CD4-positive, alpha-beta memory T cell (primary cell): ENCODE measurements at regions not wholly inside any gene's neighbourhood (a gene's known extent, or its start where the extent isn't known, plus 50 kb on each side); places are given as distances from the start of the nearest gene placed in this dataset.

Source experiments
- CTCF ChIA-PET: fragments of 350-600 bp; sonication (Branson Sonifier 250); formaldehyde crosslinking; loops from one replicate; lab custom pipeline; 2021; ENCODE audit warnings: inconsistent platforms; ENCODE audit not compliant: partially characterized antibody; lab: Charles Lee
- POLR2A ChIA-PET: fragments of 350-600 bp; sonication (Branson Sonifier 250); formaldehyde crosslinking; loops from one replicate; lab custom pipeline; 2021; ENCODE audit not compliant: partially characterized antibody; lab: Charles Lee
- DNase-seq, 5 donors: peaks; one replicate each; pipeline versions ENCODE4 v3.0.0 to v3.0.0-alpha.2; 2020 to 2022; ENCODE audit warnings: mixed read lengths in 1 of 5
- H3K27ac ChIP-seq: one replicate; pipeline ENCODE4 v1.7.0; 2013; ENCODE audit warnings: low read depth, low read length
- H3K27me3 ChIP-seq: 2 replicates; pipeline ENCODE4 v1.7.0; 2013; ENCODE audit warnings: mild to moderate bottlenecking, low read length, moderate library complexity; ENCODE audit not compliant: insufficient read depth
- H3K36me3 ChIP-seq: 2 replicates; pipeline ENCODE4 v1.7.0; 2013; ENCODE audit warnings: mild to moderate bottlenecking, low read length, moderate library complexity; ENCODE audit not compliant: insufficient read depth
- H3K4me1 ChIP-seq: 2 replicates; pipeline ENCODE4 v1.7.0; 2013; ENCODE audit warnings: mild to moderate bottlenecking, low read length, moderate library complexity; ENCODE audit not compliant: insufficient read depth
- H3K4me3 ChIP-seq, 2 donors: one replicate each; pipeline ENCODE4 v1.7.0; 2013; ENCODE audit warnings: low read length in 2 of 2, mild to moderate bottlenecking in 1 of 2
- H3K9me3 ChIP-seq, 2 donors: one replicate each; pipeline ENCODE4 v1.7.0; 2013; ENCODE audit warnings: low read length in 2 of 2, control low read depth in 1 of 2; ENCODE audit not compliant: control insufficient read depth in 1 of 2
- H3K27ac Mint-ChIP-seq, 7 donors: one replicate each; pipeline ENCODE4 v1.8.0; 2020 to 2021; ENCODE audit warnings: mixed read lengths in 7 of 7, mild to moderate bottlenecking in 6 of 7, inconsistent platforms in 3 of 7, moderate library complexity in 3 of 7
- H3K27me3 Mint-ChIP-seq, 2 donors: one replicate each; pipeline ENCODE4 v1.8.0; 2020 to 2021; ENCODE audit warnings: mixed read lengths in 2 of 2
- H3K36me3 Mint-ChIP-seq, 2 donors: one replicate each; pipeline ENCODE4 v1.8.0; 2020 to 2021; ENCODE audit warnings: mixed read lengths in 2 of 2, inconsistent platforms in 1 of 2, mild to moderate bottlenecking in 1 of 2
- H3K4me1 Mint-ChIP-seq, 4 donors: one replicate each; pipeline ENCODE4 v1.8.0; 2020 to 2021; ENCODE audit warnings: mixed read lengths in 4 of 4, mild to moderate bottlenecking in 1 of 4
- H3K4me3 Mint-ChIP-seq, 8 donors: one replicate each; pipeline ENCODE4 v1.8.0; 2020 to 2021; ENCODE audit warnings: mixed read lengths in 8 of 8, mild to moderate bottlenecking in 7 of 8, moderate library complexity in 6 of 8, inconsistent platforms in 3 of 8
- H3K9me3 Mint-ChIP-seq, 8 donors: one replicate each; pipeline ENCODE4 v1.8.0; 2020 to 2021; ENCODE audit warnings: mixed read lengths in 8 of 8, mild to moderate bottlenecking in 5 of 8, inconsistent platforms in 3 of 8, moderate library complexity in 1 of 8
- intact Hi-C: fragments of 100-400 bp; cut with micrococcal nuclease; formaldehyde crosslinking; loops from one replicate; pipeline ENCODE4 v1.15.1; 2023

- ChIA-PET POLR2A (no interaction called here), CTCF (no interaction called here)
- Histone ChIP-seq H3K4me3 (no peak overlapping the region), H3K27me3 (no peaks in the 10 kb centered on the region), H3K9me3 (no peaks in the 10 kb centered on the region), H3K27ac (no peak overlapping the region), H3K4me1 (no peaks in the 10 kb centered on the region), H3K36me3 (no peaks in the 10 kb centered on the region)
- no peaks in the 10 kb centered on the region for H3K4me1 Mint-ChIP-seq
- no peak for DNase-seq
- H3K9me3 Mint-ChIP-seq: peaks cover 0 to 25% (median 6%) of the 10 kb centered on the region in 8 donors
- H3K4me3 Mint-ChIP-seq: no peak overlapping the region
- intact Hi-C loops: no loop called here
- no peaks in the 10 kb centered on the region for H3K36me3 Mint-ChIP-seq
- H3K27me3 Mint-ChIP-seq: no peaks in the 10 kb centered on the region
- H3K27ac Mint-ChIP-seq: no peak overlapping the region
Observed at GRCh38 chr7:145928937-145929336, 187.7 kb upstream of the CNTNAP2 start.

GRCh38 chr7:145919712-145920111 is 196.9 kb upstream of the CNTNAP2 start:
- Mint-ChIP-seq H3K4me3 (no peak overlapping the region), H3K27me3 (no peaks in the 10 kb centered on the region), H3K27ac (no peak overlapping the region), H3K9me3 (peaks cover 5 to 43% (median 18%) of the 10 kb centered on the region in 8 donors), H3K4me1 (no peaks in the 10 kb centered on the region), H3K36me3 (no peaks in the 10 kb centered on the region)
- Histone ChIP-seq H3K36me3 (no peaks in the 10 kb centered on the region), H3K27ac (no peak overlapping the region), H3K4me1 (no peaks in the 10 kb centered on the region), H3K27me3 (no peaks in the 10 kb centered on the region), H3K4me3 (no peak overlapping the region), H3K9me3 (peaks cover 0 to 4% of the 10 kb centered on the region in 2 donors)
- DNase-seq: no peak
- POLR2A ChIA-PET: no interaction called here
- CTCF ChIA-PET: no interaction called here
- intact Hi-C loops: no loop called here

DNA sequence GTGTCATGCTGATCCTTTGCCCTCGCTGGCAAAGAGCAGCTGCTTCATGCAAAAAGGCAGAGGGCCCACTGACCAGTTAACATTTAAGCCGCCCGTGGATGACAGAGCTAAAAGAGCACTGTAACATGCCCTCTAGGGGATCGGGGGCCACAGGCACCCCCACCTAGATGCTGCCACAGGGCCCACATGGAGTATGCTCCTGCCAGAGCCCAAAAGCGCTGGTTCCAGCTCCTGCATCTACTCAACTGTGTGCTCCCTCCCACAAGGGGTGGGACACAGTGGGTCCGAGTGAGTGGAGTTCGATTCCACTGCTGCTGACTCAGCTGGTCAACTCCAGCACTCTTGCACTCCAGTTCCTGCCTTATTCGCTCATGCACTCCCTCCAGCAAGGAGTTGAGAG is 199.8 kb upstream of the CNTNAP2 start:
- no peaks in the 10 kb centered on the region for H3K36me3 Mint-ChIP-seq
- H3K9me3 ChIP-seq: peaks cover 0 to 4% of the 10 kb centered on the region in 2 donors
- CTCF ChIA-PET: no interaction called here
- no peaks in the 10 kb centered on the region for H3K4me1 Mint-ChIP-seq
- H3K4me3 ChIP-seq: no peak overlapping the region
- no peak for DNase-seq
- no peak overlapping the region for H3K27ac ChIP-seq
- intact Hi-C loops: no loop called here
- H3K27me3 ChIP-seq: no peaks in the 10 kb centered on the region
- POLR2A ChIA-PET: no interaction called here
- H3K9me3 Mint-ChIP-seq: peaks cover 3 to 48% (median 18%) of the 10 kb centered on the region in 8 donors
- H3K27ac Mint-ChIP-seq: no peak overlapping the region
- H3K4me1 ChIP-seq: no peaks in the 10 kb centered on the region
- no peaks in the 10 kb centered on the region for H3K27me3 Mint-ChIP-seq
- no peaks in the 10 kb centered on the region for H3K36me3 ChIP-seq
- H3K4me3 Mint-ChIP-seq: no peak overlapping the region

GRCh38 chr7:145915679-145916078 is 200.9 kb upstream of the CNTNAP2 start:
- H3K27ac Mint-ChIP-seq: no peak overlapping the region
- Histone ChIP-seq H3K9me3 (peaks cover 0 to 4% of the 10 kb centered on the region in 2 donors), H3K4me3 (no peak overlapping the region), H3K36me3 (no peaks in the 10 kb centered on the region), H3K4me1 (no peaks in the 10 kb centered on the region), H3K27ac (no peak overlapping the region), H3K27me3 (no peaks in the 10 kb centered on the region)
- H3K4me3 Mint-ChIP-seq: no peak overlapping the region
- peaks cover 3 to 39% (median 17%) of the 10 kb centered on the region in 8 donors for H3K9me3 Mint-ChIP-seq
- intact Hi-C loops: no loop called here
- H3K36me3 Mint-ChIP-seq: no peaks in the 10 kb centered on the region
- ChIA-PET POLR2A (no interaction called here), CTCF (no interaction called here)
- no peak for DNase-seq
- no peaks in the 10 kb centered on the region for H3K4me1 Mint-ChIP-seq
- no peaks in the 10 kb centered on the region for H3K27me3 Mint-ChIP-seq

DNA sequence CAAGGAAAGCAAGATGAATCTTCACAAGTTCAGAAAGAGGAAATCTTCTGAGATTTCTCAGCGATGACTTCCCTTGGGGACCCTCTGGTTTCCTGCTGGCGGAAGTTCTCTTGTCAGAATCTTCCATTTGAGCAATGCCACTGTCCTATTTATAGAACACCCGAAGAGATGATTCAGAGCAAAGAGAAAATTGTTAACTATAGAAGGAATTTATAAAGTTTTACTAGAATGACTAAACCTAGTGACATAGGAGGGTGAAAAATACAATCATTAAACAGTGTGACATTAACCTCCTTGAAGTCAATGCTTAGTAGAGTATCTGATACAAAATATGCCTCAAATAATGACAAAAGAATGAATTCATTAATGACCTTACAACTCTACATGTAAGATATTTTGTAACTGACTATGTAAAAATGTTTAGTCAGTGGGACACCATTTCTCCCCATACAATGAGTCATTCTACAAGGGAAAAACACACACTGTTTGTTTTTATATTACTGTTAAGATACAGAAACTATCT is 206.5 kb upstream of the CNTNAP2 start:
- ChIA-PET CTCF (no interaction called here), POLR2A (no interaction called here)
- no peak overlapping the region for H3K27ac Mint-ChIP-seq
- H3K27me3 Mint-ChIP-seq: no peaks in the 10 kb centered on the region
- Histone ChIP-seq H3K4me3 (no peak overlapping the region), H3K27me3 (no peaks in the 10 kb centered on the region), H3K4me1 (no peaks in the 10 kb centered on the region), H3K36me3 (no peaks in the 10 kb centered on the region), H3K27ac (no peak overlapping the region), H3K9me3 (no peaks in the 10 kb centered on the region)
- H3K4me3 Mint-ChIP-seq: no peak overlapping the region
- H3K4me1 Mint-ChIP-seq: no peaks in the 10 kb centered on the region
- H3K9me3 Mint-ChIP-seq: peaks cover 0 to 8% (median 3%) of the 10 kb centered on the region in 8 donors
- DNase-seq: no peak
- intact Hi-C loops: no loop called here
- H3K36me3 Mint-ChIP-seq: no peaks in the 10 kb centered on the region

- Histone ChIP-seq H3K9me3 (peaks cover 0 to 4% of the 10 kb centered on the region in 2 donors), H3K4me1 (no peaks in the 10 kb centered on the region), H3K4me3 (no peak overlapping the region), H3K27ac (no peak overlapping the region), H3K36me3 (no peaks in the 10 kb centered on the region), H3K27me3 (no peaks in the 10 kb centered on the region)
- H3K36me3 Mint-ChIP-seq: no peaks in the 10 kb centered on the region
- H3K4me3 Mint-ChIP-seq: no peak overlapping the region
- intact Hi-C loops: no loop called here
- H3K9me3 Mint-ChIP-seq: peaks cover 0 to 12% (median 4%) of the 10 kb centered on the region in 8 donors
- ChIA-PET CTCF (no interaction called here), POLR2A (no interaction called here)
- DNase-seq: no peak
- H3K27me3 Mint-ChIP-seq: no peaks in the 10 kb centered on the region
- H3K4me1 Mint-ChIP-seq: no peaks in the 10 kb centered on the region
- H3K27ac Mint-ChIP-seq: no peak overlapping the region
Observed at GRCh38 chr7:145903658-145904057, 212.9 kb upstream of the CNTNAP2 start.

GRCh38 chr7:145902123-145902522 is 214.5 kb upstream of the CNTNAP2 start:
- Mint-ChIP-seq H3K4me1 (no peaks in the 10 kb centered on the region), H3K27ac (no peak overlapping the region), H3K27me3 (no peaks in the 10 kb centered on the region), H3K4me3 (no peak overlapping the region), H3K36me3 (no peaks in the 10 kb centered on the region), H3K9me3 (peaks cover 2 to 24% (median 9%) of the 10 kb centered on the region in 8 donors)
- peaks cover 0 to 4% of the 10 kb centered on the region in 2 donors for H3K9me3 ChIP-seq
- H3K4me1 ChIP-seq: no peaks in the 10 kb centered on the region
- no peaks in the 10 kb centered on the region for H3K36me3 ChIP-seq
- CTCF ChIA-PET: no interaction called here
- H3K27ac ChIP-seq: no peak overlapping the region
- H3K27me3 ChIP-seq: no peaks in the 10 kb centered on the region
- no peak overlapping the region for H3K4me3 ChIP-seq
- intact Hi-C loops: no loop called here
- POLR2A ChIA-PET: no interaction called here
- no peak for DNase-seq

DNA sequence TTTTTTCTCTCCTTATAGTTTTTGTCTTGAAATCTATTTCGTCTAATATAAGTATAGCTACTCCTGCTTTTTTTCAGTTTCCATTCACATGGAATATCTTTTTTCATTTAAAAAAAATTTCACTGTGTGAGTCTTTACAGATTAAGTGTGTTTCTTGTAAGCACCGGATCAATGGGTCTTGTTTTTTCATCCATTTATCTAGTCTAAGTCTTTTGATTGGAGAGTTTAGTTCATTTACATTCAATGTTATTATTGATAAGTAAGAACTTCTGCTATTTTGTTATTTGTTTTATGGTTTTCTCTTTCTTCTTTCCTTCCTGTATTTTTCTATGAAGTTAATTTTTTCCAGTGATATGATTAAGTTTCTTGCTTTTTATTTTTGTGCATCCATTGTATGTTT is 216.7 kb upstream of the CNTNAP2 start:
- Mint-ChIP-seq H3K27me3 (no peaks in the 10 kb centered on the region), H3K36me3 (no peaks in the 10 kb centered on the region), H3K9me3 (peaks cover 4 to 25% (median 13%) of the 10 kb centered on the region in 8 donors), H3K4me3 (no peak overlapping the region), H3K4me1 (no peaks in the 10 kb centered on the region), H3K27ac (no peak overlapping the region)
- no peaks in the 10 kb centered on the region for H3K36me3 ChIP-seq
- no peaks in the 10 kb centered on the region for H3K4me1 ChIP-seq
- DNase-seq: no peak
- no peak overlapping the region for H3K4me3 ChIP-seq
- no peak overlapping the region for H3K27ac ChIP-seq
- peaks cover 0 to 4% of the 10 kb centered on the region in 2 donors for H3K9me3 ChIP-seq
- ChIA-PET POLR2A (no interaction called here), CTCF (no interaction called here)
- intact Hi-C loops: no loop called here
- no peaks in the 10 kb centered on the region for H3K27me3 ChIP-seq
